ENCODE measurements at regions not wholly inside any gene's neighbourhood (a gene's known extent, or its start where the extent isn't known, plus 50 kb on each side); places are given as distances from the start of the nearest gene placed in this dataset.

- TF ChIP-seq BHLHE40 (IDR thresholded peaks at IDR 0.05; ENCODE audit: borderline replicate concordance) = no peak
- TF ChIP-seq ARNT (IDR thresholded peaks at IDR 0.05) = no peak
- no peak for TF ChIP-seq FOXM1 (IDR thresholded peaks at IDR 0.05; ENCODE audit: borderline replicate concordance)
- no peak for TF ChIP-seq ZNF384 (IDR thresholded peaks at IDR 0.05)
- TF ChIP-seq SP1 (IDR thresholded peaks at IDR 0.05) = no peak
- TF ChIP-seq ELF4 (IDR thresholded peaks at IDR 0.05) = no peak
- TF ChIP-seq PKNOX1 (IDR thresholded peaks at IDR 0.05) = no peak
- no peak for TF ChIP-seq FOXA1 (IDR thresholded peaks at IDR 0.05)
- no peak for TF ChIP-seq HDGF (IDR thresholded peaks at IDR 0.05; ENCODE audit: borderline replicate concordance)
- no peak for TF ChIP-seq SUZ12 (IDR thresholded peaks at IDR 0.05)
- no peak for TF ChIP-seq NFRKB (IDR thresholded peaks at IDR 0.05)
- TF ChIP-seq LEF1 (IDR thresholded peaks at IDR 0.05; ENCODE audit: borderline replicate concordance) = no peak
These were observed 102.8 kb upstream of the MAOA start for GRCh38 chrX:43553257-43553656.

Data from HEK293T (cell line).